ENCODE measurements at regions not wholly inside any gene's neighbourhood (a gene's known extent, or its start where the extent isn't known, plus 50 kb on each side); places are given as distances from the start of the nearest gene placed in this dataset.

DNA sequence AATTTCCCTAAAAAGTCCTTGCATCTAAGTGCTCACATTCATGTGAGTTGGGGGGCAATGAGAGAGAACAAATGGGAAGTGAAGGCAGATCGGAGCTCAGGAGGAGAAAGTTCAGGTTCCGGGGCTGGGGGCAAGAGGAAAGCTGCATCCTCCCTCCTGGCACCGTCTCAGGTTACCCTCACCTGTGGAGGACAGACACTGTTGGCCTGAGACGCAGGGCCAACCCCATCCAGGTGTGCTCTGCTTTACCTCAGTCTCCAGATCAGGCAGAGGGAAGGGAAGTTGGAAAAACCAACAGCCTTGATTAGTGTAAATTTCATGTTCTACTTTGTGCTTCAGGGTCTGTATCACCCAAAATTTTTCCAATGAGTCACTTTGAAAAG, 146.9 kb downstream of the TRIM29 start:
- TF ChIP-seq CTCF (IDR thresholded peaks at IDR 0.05; ENCODE audit: poor library complexity) (no peak), EZH2 (IDR thresholded peaks at IDR 0.05; ENCODE audit: borderline replicate concordance) (no peak)

All from hepatocyte (in vitro differentiated cells).